RWPE2 (cell line): ENCODE measurements at regions not wholly inside any gene's neighbourhood (a gene's known extent, or its start where the extent isn't known, plus 50 kb on each side); places are given as distances from the start of the nearest gene placed in this dataset.

Experiments
- ATAC-seq: fragments of 200-7000 bp; cut with Tn5 transposase; 3 replicates; pipeline ENCODE4 v1.9.1; 2021; ENCODE audit warnings: low read depth
- DNase-seq: peaks from one replicate; pipeline ENCODE4 v3.0.0-alpha.2; 2020; ENCODE audit warnings: low spot score
- H3K27ac ChIP-seq: fragments of 450-650 bp; 2 replicates; pipeline ENCODE4 v1.5.1; 2017; ENCODE audit warnings: mild to moderate bottlenecking; ENCODE audit not compliant: poor library complexity, severe bottlenecking
- H3K27me3 ChIP-seq: fragments of 250-450 bp; sonication (Bioruptor Pico); 2 replicates; pipeline ENCODE4 v1.5.1; 2021; ENCODE audit warnings: mild to moderate bottlenecking, moderate library complexity; ENCODE audit not compliant: insufficient read depth, poor library complexity, severe bottlenecking
- H3K36me3 ChIP-seq: fragments of 250-450 bp; sonication (Bioruptor Pico); 2 replicates; pipeline ENCODE4 v1.5.1; 2020; ENCODE audit warnings: low read depth, mild to moderate bottlenecking, moderate library complexity
- H3K4me1 ChIP-seq: fragments of 250-450 bp; sonication (Bioruptor Pico); 2 replicates; pipeline ENCODE4 v1.5.1; 2021; ENCODE audit warnings: mild to moderate bottlenecking, moderate library complexity; ENCODE audit not compliant: insufficient read depth, poor library complexity, severe bottlenecking
- H3K4me3 ChIP-seq: fragments of 250-450 bp; sonication (Bioruptor Pico); 2 replicates; pipeline ENCODE4 v1.5.1; 2021; ENCODE audit warnings: mild to moderate bottlenecking, moderate library complexity; ENCODE audit not compliant: severe bottlenecking
- H3K9me3 ChIP-seq: fragments of 250-450 bp; sonication (Bioruptor Pico); 2 replicates; pipeline ENCODE4 v1.5.1; 2021; ENCODE audit warnings: mild to moderate bottlenecking, moderate library complexity; ENCODE audit not compliant: severe bottlenecking
- CTCF ChIP-seq: fragments of 450-650 bp; IDR thresholded peaks from one replicate; pipeline ENCODE4 v1.5.1; 2017; ENCODE audit warnings: mild to moderate bottlenecking, moderate library complexity; ENCODE audit not compliant: poor library complexity, severe bottlenecking

DNA sequence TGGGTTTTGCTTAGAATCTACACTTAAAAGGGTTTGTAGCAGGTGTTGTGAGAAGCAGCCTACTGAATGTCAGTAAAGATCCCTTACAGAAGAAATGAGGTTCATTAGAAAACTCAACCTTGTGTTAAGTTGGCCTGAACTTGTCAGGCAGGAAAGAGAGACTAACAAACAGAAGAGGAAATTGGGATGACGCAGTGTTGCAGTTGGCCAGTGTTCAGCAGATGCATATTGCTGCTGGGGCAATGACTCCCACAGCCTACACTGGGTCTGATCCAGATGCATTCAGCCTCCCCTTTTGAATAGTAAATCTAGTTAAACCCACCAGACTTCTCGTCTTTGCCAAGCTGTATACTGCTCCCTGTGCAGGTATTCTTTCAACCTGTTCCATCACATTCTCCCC, 409.4 kb downstream of the UBE2NL start:
- no peak overlapping the region for H3K27ac ChIP-seq
- no peaks in the 10 kb centered on the region for H3K27me3 ChIP-seq
- no peaks in the 10 kb centered on the region for H3K4me1 ChIP-seq
- H3K4me3 ChIP-seq = no peak overlapping the region
- no peak for ATAC-seq
- no peaks in the 10 kb centered on the region for H3K9me3 ChIP-seq
- TF ChIP-seq CTCF = no peak
- no peaks in the 10 kb centered on the region for H3K36me3 ChIP-seq
- DNase-seq = no peak

DNA sequence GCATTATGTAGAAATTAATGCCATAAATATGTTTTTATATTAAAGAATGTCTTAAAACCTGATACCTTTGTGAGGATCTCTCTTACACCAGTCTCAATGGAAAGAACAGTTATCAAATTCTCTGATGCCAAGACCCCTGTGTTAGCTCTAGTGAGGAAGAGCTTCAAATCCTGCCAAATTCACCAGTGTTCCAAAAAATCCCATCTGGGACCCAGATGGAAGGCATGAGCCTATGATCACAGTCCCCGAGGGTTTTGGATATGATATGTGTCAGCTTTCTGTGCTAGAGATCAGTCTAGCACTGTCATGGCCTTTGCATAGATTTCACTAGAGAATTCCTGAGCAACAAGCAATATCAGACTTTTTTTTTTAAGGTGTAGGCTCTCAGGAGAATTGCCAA, 412.1 kb downstream of the UBE2NL start:
- Histone ChIP-seq H3K36me3 (no peaks in the 10 kb centered on the region), H3K4me3 (no peak overlapping the region), H3K27me3 (no peaks in the 10 kb centered on the region), H3K27ac (no peak overlapping the region), H3K9me3 (no peaks in the 10 kb centered on the region), H3K4me1 (no peaks in the 10 kb centered on the region)
- no peak for TF ChIP-seq CTCF
- ATAC-seq (no peak), DNase-seq (no peak)

DNA sequence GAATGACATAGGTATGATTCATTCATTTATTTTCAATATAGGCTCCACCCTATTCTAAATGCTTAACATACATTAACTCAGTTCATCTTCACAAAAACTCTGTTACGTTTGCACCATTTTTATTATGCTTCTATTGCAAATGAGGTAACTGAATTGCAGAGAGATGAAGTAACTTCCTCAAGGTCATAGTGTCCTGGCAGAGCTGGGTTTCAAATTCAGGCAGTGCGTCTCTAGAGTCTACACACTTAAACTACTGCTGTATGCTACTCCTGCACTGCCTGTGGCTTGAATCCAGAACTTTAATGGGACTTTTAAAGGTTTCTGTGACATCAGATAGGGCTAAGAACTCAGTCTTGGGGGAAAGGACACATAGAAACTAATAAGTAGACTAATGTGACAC, 413.4 kb downstream of the UBE2NL start:
- Histone ChIP-seq H3K4me3 (no peak overlapping the region), H3K36me3 (no peaks in the 10 kb centered on the region), H3K27ac (no peak overlapping the region), H3K4me1 (no peaks in the 10 kb centered on the region), H3K9me3 (no peaks in the 10 kb centered on the region), H3K27me3 (no peaks in the 10 kb centered on the region)
- no peak for TF ChIP-seq CTCF
- no peak for ATAC-seq
- DNase-seq = no peak

GRCh38 chrX:144327495-144327894, 443.6 kb downstream of the UBE2NL start:
- Histone ChIP-seq H3K27me3 (no peaks in the 10 kb centered on the region), H3K36me3 (no peaks in the 10 kb centered on the region), H3K4me3 (no peak overlapping the region), H3K9me3 (no peaks in the 10 kb centered on the region), H3K4me1 (no peaks in the 10 kb centered on the region), H3K27ac (no peak overlapping the region)
- no peak for TF ChIP-seq CTCF
- no peak for DNase-seq
- ATAC-seq = no peak

DNA sequence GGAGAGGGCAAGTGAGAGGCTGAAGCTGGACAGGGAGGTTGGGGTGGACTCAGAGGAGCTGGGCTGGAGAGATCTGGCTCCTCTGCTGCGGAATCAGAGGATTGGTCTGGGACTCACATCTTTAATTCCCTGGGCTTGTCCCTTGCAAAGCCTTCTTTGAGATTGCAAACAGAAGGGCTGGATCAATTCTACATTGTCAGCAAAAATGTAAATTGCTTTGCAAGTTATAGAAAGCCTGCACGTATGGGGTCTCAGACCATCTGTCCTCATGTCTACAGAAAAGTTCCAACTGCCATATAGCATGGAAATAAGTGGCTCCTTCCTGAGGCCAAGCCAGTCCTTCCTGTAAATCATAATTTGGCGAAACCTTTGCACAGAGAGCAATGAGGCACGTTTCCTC, 449.6 kb downstream of the UBE2NL start:
- ATAC-seq (no peak), DNase-seq (no peak)
- Histone ChIP-seq H3K27me3 (no peaks in the 10 kb centered on the region), H3K9me3 (no peaks in the 10 kb centered on the region), H3K4me1 (no peaks in the 10 kb centered on the region), H3K36me3 (no peaks in the 10 kb centered on the region), H3K4me3 (no peak overlapping the region), H3K27ac (no peak overlapping the region)
- no peak for TF ChIP-seq CTCF
